NCI-H2227 treated with DMSO at 0.1 percent for 48 hours (cell line): ENCODE measurements at regions not wholly inside any gene's neighbourhood (a gene's known extent, or its start where the extent isn't known, plus 50 kb on each side); places are given as distances from the start of the nearest gene placed in this dataset.

Source experiments
- DNase-seq: peaks from one replicate; lab custom pipeline; 2025; lab: John Stamatoyannopoulos, UW

GRCh38 chr4:186889876-186890643, 166.4 kb upstream of the FAT1 start:
- no peak for DNase-seq

- no peak for DNase-seq
Observed at GRCh38 chr4:186891859-186892486, 168.3 kb upstream of the FAT1 start.

- DNase-seq: no peak
Observed at GRCh38 chr4:186898367-186898766, 174.7 kb upstream of the FAT1 start.

DNA sequence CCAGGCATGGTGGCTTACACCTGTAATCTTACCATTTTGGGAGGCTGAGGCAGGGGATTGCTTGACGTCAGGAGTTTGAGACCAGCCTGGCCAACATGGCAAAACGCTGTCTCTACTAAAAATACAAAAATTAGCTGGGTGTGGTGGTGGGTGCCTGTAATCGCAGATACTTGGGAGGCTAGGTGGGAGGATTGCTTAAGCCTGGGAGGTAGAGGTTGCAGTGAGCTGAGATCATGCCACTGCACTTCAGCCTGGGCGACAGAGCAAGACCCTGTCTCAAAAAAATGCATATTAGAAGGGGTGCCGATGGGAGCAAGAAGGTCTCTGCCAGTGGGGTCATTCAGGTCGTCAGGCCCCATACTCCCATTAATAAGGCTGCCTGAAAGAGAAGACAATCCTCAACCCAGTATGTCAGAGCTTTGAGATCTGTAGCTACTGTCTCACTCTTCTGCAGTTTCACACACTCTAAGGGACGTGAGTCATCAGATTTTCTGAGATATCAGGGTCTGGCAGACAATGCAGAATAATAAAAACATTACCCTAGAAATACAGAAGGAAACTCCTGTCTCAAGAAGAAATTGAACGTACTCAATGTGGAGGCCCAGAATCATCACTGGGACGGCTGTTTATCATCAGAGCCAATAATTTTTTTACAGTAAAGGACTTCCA, 176.7 kb upstream of the FAT1 start:
- no peak for DNase-seq

- DNase-seq: no peak
Observed at GRCh38 chr4:186900984-186901383, 177.3 kb upstream of the FAT1 start.

- no peak for DNase-seq
Observed at GRCh38 chr4:186901850-186902249, 178.2 kb upstream of the FAT1 start.

- no peak for DNase-seq
Observed at GRCh38 chr4:186902361-186902760, 178.7 kb upstream of the FAT1 start.

GRCh38 chr4:186904101-186904500, 180.4 kb upstream of the FAT1 start:
- no peak for DNase-seq

- DNase-seq: no peak
Observed at GRCh38 chr4:186906722-186907121, 183.1 kb upstream of the FAT1 start.

DNA sequence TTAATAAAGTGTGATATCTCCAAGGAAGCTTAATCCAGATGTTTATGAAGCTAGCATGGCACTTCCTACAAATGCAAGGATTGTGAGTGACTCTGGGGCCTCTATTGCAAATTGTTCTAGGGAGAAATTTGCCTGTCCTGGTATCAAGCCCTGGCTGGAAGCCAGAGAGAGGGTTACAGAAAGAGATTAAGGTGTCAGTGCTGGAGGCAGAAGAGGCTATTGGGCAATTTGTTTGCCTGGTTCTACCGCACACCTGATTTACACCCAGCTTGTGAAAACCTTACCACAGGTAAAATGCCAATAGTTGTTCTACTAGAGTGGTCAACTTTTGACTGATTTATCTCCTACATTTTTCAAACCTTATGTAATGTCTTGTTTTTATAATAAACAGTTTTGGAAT, 186.7 kb upstream of the FAT1 start:
- DNase-seq: no peak

- no peak for DNase-seq
Observed at GRCh38 chr4:186912606-186913005, 188.9 kb upstream of the FAT1 start.

DNA sequence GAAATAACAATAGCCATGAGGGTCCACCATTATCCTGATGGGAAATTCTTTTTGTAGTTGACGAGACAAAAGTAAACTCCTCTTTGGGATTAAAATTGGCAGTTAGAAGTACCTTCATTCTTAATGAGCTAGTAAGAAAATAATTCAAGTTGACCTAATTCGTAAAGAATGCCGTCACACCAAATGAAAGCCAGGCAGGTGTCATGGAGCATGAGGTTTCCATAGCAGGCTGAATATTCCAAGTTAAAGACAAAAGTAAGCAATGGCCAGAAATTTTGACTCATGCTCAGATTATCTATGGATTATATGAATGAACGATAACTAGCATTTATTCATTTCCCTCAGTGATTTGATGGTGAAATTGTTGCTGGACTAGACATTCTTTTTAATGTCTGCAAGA, 192.2 kb upstream of the FAT1 start:
- DNase-seq: no peak

GRCh38 chr4:186917136-186917535, 193.5 kb upstream of the FAT1 start:
- DNase-seq: no peak

GRCh38 chr4:186918466-186918865, 194.8 kb upstream of the FAT1 start:
- no peak for DNase-seq

- DNase-seq: no peak
Observed at GRCh38 chr4:186919340-186919739, 195.7 kb upstream of the FAT1 start.

DNA sequence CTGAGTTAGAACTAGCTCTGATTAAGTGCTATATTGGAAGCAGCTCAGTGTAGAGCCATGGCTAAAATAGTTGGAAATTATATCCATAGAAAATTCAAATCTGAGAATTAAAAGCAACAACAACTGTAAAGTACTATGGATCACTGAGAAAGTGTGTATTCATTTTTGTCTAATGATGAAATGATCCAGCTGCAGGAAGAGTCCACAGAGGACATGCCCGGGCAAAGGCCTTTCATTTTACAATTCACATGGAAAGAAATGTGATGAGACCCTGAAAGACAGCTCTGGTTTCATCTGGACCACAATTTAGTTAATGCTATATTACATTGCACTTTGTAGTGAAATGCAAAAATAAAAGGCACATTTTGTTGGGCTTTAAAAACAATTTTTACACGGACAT, 196.8 kb upstream of the FAT1 start:
- DNase-seq: no peak

- DNase-seq: no peak
Observed at GRCh38 chr4:186920992-186921391, 197.3 kb upstream of the FAT1 start.

- no peak for DNase-seq
Observed at GRCh38 chr4:186924723-186925122, 201.1 kb upstream of the FAT1 start.

DNA sequence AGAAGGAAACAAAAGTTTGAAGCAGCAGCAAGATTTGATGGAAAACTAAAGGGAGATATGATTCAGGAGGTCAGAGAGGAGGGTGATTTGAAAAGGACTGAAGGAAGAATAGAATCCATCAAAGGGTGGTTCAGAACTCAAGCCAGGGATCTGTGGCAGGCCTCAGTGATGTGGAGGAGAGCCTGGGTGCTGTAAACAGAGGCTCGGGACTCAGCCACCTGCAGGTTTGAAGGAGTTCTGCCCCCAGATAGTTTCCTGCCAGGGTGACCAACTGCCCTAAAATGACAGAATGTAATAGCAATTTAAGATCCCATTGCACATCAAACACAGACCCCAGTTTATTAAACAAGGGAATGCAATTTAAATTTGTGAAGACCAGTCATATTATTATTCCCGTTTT, 204.0 kb upstream of the FAT1 start:
- no peak for DNase-seq

- DNase-seq: no peak
Observed at GRCh38 chr4:186930024-186930423, 206.4 kb upstream of the FAT1 start.

DNA sequence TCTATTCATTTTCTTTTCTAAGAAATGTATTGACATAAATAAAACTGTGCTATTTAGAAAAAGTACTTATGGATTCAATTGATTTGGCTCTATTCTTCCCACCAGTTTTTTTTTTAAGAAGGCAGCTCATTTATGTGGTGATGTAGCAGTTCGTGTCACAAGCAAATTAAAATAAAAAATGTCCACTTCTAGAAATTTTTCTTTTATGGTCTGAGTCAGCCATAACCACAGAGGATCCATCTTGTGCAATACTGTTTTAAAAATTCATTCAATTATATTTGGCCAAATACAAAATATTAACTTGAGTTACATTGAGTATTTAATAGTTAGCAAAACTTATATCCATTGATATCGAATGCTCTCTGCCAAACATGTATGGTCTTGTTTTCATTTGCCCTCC, 207.9 kb upstream of the FAT1 start:
- DNase-seq: no peak

- no peak for DNase-seq
Observed at GRCh38 chr4:186932196-186932595, 208.5 kb upstream of the FAT1 start.

DNA sequence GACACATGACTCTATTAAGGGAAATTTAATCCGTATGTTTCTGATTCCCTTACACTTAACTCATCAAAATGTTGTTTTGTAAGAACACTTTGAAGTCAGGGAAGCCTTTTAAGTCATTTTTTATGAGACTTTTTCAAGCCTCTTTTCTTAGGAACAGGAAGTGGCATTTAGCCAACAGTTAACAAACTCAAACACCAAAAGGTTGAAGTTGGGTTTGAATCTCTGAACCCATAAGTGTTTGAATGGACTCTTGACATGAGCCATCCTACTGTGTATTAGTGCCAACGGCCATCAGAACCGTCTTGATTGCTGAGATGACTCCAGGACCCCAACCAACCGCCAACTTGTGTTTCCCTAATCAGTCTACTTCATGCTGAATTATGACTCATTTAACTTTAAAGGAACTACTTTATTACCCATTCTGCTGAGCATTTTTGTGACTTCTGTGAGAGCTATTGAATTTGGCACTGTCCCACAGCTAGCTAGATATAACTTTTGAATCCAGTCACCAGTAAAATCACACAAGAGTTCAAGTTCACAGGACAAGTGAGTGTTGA, 209.1 kb upstream of the FAT1 start:
- DNase-seq: no peak
